Right hindlimb (tissue), 1 donor: ENCODE measurements at regions not wholly inside any gene's neighbourhood (a gene's known extent, or its start where the extent isn't known, plus 50 kb on each side); places are given as distances from the start of the nearest gene placed in this dataset.
"Not testable (repeated sequence)": the region's sequence is repeated elsewhere in the genome, so short reads cannot be mapped to it uniquely, and the experiment has no call there.

Experiments
- DNase-seq: peaks from one replicate; pipeline ENCODE4 v3.0.0-alpha.2; 2018

GRCh38 chr14:41549821-41550607 is 56.7 kb upstream of the LRFN5 start:
- DNase-seq, result no peak

- DNase-seq, result no peak
Observed at GRCh38 chr14:41549282-41549681, 57.4 kb upstream of the LRFN5 start.

- DNase-seq, result no peak
Observed at GRCh38 chr14:41548666-41549065, 58.0 kb upstream of the LRFN5 start.

GRCh38 chr14:41541333-41541732 is 65.3 kb upstream of the LRFN5 start:
- DNase-seq, result no peak

- DNase-seq, result no peak
Observed at GRCh38 chr14:41532255-41532654, 74.4 kb upstream of the LRFN5 start.

- no peak for DNase-seq
Observed at GRCh38 chr14:41521891-41522290, 84.8 kb upstream of the LRFN5 start.

GRCh38 chr14:41518030-41518429 is 88.6 kb upstream of the LRFN5 start:
- DNase-seq, result not testable (repeated sequence)

GRCh38 chr14:41506552-41506951 is 100.1 kb upstream of the LRFN5 start:
- no peak for DNase-seq

GRCh38 chr14:41505491-41505890 is 101.2 kb upstream of the LRFN5 start:
- no peak for DNase-seq

GRCh38 chr14:41498959-41499358 is 107.7 kb upstream of the LRFN5 start:
- DNase-seq, result no peak

GRCh38 chr14:41490323-41490722 is 116.4 kb upstream of the LRFN5 start:
- no peak for DNase-seq

- no peak for DNase-seq
Observed at GRCh38 chr14:41489315-41489972, 117.2 kb upstream of the LRFN5 start.

- DNase-seq, result no peak
Observed at GRCh38 chr14:41488401-41488800, 118.3 kb upstream of the LRFN5 start.

GRCh38 chr14:41482861-41483260 is 123.8 kb upstream of the LRFN5 start:
- no peak for DNase-seq

- no peak for DNase-seq
Observed at GRCh38 chr14:41476526-41476925, 130.2 kb upstream of the LRFN5 start.

- DNase-seq, result no peak
Observed at GRCh38 chr14:41461380-41461779, 145.3 kb upstream of the LRFN5 start.

GRCh38 chr14:41457393-41457792 is 149.3 kb upstream of the LRFN5 start:
- no peak for DNase-seq

GRCh38 chr14:41449066-41449465 is 157.6 kb upstream of the LRFN5 start:
- no peak for DNase-seq

- no peak for DNase-seq
Observed at GRCh38 chr14:41446008-41446407, 160.7 kb upstream of the LRFN5 start.

- DNase-seq, result no peak
Observed at GRCh38 chr14:41423503-41423902, 183.2 kb upstream of the LRFN5 start.

- not testable (repeated sequence) for DNase-seq
Observed at GRCh38 chr14:41421308-41421707, 185.4 kb upstream of the LRFN5 start.

- no peak for DNase-seq
Observed at GRCh38 chr14:41419709-41420108, 187.0 kb upstream of the LRFN5 start.

- no peak for DNase-seq
Observed at GRCh38 chr14:41418851-41419250, 187.8 kb upstream of the LRFN5 start.

GRCh38 chr14:41409806-41410205 is 196.9 kb upstream of the LRFN5 start:
- DNase-seq, result no peak

- no peak for DNase-seq
Observed at GRCh38 chr14:41404126-41404525, 202.6 kb upstream of the LRFN5 start.
